GM21367 (cell line): ENCODE measurements at regions not wholly inside any gene's neighbourhood (a gene's known extent, or its start where the extent isn't known, plus 50 kb on each side); places are given as distances from the start of the nearest gene placed in this dataset.
"Not testable (repeated sequence)": the region's sequence is repeated elsewhere in the genome, so short reads cannot be mapped to it uniquely, and the experiment has no call there.

Source experiments
- ATAC-seq: cut with Tn5 transposase; IDR thresholded peaks from one replicate; pipeline ENCODE4 v1.9.1; 2021; ENCODE audit not compliant: unreplicated experiment

DNA sequence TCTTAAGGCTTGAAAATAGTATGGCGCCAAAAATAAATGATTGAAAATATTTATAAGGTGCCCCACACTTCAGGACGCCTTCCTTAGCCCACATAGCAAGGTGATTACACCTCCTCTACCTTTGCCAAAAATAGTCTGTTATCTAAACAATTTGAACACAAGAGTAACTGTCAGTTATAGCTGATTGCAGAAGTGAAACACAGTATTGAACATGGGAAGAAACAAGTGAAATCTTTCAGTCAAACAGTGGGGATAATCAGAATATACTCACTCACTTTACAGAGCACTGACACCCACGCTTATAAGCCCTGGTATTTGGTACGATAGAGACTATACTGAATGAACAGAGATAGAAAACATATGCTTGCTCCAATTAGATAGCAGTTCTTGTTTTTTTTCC lies 203.1 kb downstream of the RAB38 start:
- peak; percentile 77 for ATAC-seq

DNA sequence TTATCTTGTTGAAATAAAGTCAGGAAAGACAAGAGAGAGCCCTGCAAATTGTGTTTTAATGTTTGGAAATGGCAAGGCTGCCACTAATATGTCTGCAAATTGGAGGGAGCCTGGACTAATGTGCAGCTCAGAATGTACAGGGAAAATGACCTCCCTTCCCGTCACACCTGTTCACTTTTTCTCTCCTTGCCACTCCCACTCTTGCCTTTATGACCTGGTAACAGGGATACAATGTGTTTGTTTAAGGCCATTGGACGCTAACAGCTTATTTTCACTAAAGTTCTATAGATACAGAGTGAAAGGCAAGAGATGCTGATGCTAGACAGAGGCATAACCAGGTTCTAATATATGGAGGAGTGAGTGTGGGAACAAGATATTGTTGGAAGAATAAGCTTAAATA lies 203.9 kb downstream of the RAB38 start:
- ATAC-seq: no peak

DNA sequence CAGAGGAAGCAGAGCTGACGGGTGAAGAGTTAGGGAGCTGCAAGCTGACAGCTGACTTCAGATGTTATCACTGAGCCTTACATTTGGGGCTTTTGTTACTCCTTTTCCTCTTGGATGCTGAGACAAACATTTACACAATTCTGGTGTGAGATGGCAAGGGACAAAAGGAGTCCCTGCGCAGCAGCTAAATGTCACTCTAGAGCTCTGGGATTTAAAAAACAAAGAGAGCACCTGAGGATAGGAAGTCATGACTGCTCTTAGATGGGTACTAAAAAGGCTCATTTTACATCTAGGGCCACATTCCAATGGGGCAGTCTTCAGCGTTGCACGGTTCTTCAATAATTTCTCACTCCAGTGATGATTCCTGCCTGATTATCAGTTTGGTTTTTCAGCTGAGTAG lies 204.5 kb downstream of the RAB38 start:
- no peak for ATAC-seq

DNA sequence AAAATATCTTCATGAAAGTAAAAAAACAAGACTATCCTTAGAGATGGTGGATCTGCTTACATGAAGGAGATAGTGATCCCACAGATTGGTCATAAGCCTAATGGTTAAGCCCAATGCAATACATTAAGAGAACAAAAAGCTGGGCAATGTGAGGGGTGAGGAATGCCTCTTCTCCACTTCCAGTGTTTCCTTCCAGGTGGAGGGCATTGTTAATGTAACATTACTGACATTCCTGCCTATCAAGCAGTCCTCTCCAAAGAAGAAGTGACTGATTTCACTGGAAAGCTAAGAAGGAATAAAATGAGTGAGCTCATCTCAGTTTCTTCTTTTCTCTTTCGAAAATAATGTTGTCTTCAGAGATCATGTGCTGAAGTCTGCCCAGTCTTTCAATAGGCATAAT lies 207.8 kb downstream of the RAB38 start:
- ATAC-seq: no peak

DNA sequence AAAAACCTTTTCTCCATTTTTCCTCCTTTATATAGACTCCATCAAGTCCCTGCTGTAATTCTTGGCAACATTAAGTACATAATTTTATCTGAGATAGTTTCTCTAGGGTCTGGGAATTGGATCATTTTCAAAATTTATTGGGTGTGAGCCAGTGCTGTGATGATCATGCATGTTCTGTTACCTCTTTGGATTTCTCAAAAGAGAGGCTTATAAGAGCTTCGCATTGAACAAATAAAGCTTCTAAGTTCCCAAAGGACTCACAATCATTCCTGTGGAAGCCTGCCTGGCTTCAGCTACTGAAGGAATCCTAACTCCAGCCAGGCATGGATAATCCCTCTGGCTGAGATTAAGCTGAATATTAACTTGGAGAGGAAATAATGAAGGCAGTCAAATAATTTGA lies 208.5 kb downstream of the RAB38 start:
- no peak for ATAC-seq

DNA sequence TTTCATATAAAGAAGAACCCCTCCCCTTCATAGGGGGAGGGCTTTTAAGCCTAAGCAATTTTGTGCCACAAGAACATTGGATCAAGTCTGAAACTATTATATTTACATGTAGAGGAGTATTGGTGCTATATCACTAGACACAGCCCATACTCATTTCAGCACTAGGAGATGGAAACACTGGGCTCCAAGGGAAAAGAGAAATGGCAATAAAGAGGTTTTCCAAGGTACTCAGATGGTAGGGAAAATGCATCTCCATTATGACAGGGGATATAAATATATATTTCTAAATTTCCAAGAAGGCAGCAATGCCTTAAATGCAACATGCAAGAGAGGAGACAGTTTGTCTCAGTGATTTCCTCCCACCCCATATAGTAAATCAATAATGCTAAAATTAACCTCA lies 209.0 kb downstream of the RAB38 start:
- no peak for ATAC-seq

DNA sequence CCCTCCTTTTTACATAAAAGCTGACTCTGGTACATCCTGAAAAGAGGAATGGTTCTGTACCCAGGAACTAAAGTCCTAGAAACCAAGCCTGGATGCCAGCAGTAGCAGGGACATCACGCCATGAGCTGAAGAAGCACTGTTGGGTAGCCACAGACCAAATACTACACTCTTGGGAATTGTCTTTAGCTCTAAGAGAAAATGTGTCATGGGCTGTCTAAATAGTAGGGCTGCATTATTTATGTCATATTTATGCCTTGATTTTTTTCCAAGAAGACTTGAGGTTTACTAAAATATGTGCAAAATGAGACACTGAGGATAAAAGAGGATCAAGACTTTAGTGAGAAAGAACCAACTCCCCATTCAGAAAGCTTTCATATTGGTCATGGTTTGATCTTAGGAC lies 213.6 kb downstream of the RAB38 start:
- no peak for ATAC-seq

DNA sequence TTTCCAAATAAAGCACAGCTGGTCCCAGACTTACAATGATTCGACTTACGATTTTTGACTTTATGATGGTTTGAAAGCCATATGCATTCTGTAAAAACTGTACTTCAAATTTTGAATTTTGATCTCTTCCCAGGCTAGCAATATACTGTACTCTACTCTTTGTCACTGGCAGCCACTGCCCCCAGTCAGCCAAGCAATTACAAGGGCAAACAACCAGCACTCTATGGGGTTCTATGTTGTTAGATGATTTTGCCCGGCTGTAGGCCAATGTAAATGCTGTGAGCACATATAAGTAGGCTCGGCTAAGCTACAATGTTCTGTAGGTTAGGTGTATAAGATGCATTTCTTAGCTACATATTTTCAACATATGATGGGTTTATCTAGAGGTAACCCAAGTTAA lies 217.3 kb downstream of the RAB38 start:
- ATAC-seq: no peak

DNA sequence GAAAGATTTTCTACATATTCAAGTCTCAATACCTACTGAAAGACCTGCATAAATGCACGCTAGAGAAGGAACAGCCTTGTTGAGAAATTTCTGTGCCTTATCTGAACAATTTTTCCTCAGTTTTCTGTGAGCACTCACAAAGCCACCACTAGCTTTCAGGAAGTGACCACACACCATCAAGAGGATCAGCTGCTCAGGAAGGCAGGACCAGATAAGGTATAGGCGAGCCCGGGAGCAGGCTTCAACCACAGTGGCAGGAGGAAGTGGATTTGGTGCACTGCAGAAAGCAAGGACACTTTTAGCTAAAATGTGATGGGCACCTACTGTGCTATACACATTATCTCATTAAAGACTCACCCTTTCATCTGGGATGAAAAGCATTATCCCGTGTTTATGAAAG lies 220.8 kb downstream of the RAB38 start:
- ATAC-seq: no peak

DNA sequence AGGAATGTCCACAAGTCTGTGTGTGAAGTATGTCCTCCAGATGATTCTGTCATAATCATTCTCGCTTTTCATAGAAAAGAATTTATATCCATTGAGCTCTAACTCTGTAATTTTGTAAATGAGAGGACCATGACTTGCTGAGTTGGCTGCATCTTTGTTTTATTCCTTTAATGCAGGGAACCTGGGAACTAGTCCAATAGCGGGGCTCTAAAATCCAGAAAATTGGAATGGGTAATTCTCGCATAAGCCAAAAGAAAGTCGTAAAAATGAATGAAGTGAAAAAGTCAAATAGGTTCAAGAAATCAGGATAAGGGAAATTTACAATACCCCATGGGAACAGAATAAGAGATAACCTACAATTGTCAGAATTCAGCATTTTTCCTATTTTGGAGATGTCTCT lies 232.5 kb downstream of the RAB38 start:
- no peak for ATAC-seq

DNA sequence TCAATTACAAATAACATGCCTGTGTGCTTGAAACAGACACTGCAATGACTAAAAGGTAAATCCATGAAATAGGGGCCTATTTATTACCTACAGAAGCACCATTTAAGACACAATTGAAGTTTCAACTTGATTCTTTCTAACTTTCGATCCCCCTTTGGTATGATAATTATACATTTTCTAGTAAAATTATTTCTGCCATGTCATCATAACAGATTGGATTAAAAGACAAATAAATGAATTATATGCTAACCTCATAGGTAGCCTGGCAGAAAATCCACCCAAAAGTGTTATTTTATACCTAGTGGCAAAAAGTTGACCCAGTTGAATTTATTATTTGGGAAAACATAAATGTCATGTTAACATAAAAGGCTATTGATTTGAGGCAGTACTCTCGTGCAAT lies 241.1 kb downstream of the RAB38 start:
- ATAC-seq: no peak

DNA sequence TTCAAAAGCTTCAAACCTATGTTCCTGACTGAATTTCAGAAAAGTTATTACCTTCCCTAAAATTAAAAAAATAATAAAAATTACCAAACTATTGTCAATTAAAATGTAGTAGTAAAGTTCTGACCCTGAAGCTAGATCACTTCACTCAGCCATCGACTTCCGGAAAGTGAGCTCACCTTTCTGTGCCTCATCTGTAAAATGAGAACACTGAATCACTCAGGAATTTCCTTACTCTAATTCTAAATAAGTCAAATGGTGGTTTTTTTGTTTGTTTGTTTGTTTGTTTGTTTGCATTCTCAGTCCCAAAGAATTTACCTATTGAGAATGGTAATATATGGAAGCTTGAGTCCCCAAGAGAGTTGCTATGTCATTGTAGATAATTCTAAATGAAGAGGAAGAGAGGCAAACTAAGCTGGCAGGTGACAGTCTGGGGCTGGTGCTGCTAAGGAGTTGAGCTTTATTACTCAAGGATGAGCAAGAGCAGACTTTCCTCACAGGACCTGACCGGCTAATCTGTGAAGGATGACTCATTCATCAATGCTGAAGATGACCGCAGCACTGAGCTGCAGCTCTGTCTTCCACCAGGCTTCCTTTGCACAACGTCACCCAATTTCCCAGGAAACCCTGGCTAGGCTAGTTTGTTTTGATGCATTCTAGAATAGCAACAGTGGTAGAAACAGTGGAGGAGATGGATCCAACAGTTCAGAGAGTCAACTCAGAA lies 248.8 kb downstream of the RAB38 start:
- ATAC-seq: no peak

DNA sequence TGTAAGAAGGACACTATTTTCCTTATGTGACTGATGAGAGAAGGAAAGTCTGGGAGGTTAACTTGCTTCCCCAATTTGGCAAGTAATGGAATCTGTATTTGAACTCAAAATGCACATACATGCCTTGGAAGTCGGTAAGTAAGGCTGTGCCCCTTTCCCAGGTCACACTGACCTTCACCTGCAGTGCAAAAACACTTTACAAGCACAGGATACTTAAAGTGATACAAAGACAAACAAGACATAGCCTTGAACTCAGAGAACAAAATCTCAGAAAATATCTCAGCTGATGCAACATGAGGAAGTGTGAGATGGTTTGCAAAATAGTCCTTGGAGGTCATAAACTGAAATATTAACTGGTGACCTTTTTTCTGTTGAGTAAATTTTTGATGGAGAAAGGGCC lies 251.1 kb downstream of the RAB38 start:
- ATAC-seq: no peak

DNA sequence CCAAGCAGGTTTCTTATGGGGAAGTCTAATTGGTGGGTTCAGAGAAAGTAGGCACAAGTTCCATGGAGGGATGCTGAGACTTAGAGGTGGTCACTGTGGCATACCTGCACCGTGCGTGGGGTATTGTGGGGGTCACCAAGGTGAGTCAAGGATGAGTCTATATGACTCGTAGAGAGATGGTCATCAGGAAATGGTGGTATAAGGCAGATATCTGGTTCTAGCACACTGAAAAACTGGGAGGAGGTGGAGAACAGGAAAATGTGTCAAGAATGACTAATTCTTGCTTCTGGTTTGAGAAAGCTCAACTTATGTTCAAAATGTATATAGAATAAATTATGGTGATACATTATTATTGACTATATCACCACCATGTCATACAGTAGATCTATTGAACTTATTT lies 258.1 kb downstream of the RAB38 start:
- ATAC-seq: no peak

DNA sequence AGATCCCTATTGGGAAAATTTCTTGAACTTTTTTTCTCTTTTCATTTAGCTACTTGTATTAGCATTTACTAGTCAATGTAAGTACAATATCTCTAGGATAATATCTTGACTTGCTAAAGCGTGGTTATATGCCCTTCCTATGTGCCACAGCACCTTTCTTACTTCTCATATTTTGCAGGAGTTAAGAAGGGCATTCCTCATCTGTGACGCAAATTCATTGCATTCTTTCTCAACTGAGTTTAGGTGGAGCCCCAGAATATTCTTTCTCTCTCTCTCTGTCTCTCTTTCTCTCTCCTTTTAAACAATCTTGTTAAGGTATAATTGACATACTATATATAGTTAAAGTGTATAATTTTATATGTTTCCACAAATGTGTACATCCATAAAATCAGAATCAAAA lies 266.1 kb downstream of the RAB38 start:
- ATAC-seq: no peak

DNA sequence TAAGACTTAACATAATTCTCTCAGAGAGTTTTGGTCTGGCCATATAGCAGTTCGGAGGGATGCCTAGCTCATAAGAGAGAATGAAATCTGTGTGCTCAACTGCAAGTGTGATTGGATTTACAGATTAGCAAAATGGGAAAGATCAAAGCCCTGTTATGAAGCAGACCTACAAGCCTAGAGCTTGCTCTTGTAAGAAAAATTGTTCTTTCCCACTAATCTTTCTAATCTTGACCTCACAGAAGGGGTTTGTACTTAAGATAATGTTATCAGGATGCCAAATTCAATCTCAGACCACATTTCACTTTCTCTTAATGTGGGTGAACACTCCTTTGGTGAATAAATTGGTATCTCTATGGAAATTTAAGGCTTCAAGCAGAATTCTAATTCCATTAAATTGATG lies 267.2 kb downstream of the RAB38 start:
- ATAC-seq: no peak

DNA sequence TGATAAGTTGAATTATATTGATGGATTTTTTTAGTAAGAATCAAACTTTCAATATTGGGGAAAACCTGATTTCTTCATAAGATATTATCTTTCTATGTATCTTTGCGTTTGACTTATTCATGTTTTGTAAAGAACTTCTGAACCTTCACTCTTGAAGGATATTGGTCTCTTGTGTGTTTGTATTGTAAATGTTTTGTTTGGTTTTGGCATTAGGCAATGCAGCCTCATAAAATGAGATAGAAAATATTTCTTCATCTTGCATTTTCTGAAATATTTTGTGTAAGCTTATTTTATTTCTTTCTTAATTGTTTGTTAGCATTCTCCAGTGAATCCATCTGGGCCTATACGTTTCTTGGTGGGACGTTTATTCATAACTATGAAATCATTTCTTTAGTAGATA lies 271.9 kb downstream of the RAB38 start:
- no peak for ATAC-seq

DNA sequence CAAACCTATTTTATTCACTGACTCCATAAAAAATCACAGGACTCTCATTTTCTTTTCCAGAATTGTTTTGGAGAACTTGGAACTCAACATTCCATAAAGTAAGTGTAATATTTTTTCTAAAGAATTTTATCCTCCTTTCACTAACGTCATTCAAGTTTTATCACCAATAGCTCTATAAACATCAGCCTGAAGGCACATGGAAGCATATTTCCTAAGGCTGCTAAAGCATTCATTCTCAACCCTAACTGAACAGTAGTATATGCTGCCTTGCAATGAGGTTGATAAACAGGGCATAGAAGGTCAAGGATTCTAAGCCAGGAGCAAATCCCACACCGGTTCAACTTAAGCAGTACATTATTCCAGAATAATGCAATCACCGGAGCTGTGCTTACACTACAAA lies 273.9 kb downstream of the RAB38 start:
- no peak for ATAC-seq

DNA sequence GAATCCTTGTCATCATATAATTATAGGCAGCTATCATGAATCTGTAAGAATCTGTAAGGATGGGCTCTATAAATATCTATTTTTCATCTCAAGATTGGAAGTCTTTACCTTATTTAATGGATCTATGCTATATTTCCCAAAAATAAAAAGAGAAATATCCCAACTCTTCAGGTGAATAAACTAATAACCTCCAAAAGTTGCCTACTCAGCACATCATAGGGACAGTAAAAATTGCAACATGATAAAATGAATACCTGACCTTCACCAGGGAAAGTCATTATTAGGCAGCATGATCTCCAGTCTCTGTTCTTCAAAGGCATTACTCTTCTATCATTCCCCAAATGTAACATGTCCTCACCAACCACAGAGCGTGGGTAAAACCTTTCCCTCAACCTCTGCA lies 277.3 kb downstream of the RAB38 start:
- ATAC-seq: no peak

DNA sequence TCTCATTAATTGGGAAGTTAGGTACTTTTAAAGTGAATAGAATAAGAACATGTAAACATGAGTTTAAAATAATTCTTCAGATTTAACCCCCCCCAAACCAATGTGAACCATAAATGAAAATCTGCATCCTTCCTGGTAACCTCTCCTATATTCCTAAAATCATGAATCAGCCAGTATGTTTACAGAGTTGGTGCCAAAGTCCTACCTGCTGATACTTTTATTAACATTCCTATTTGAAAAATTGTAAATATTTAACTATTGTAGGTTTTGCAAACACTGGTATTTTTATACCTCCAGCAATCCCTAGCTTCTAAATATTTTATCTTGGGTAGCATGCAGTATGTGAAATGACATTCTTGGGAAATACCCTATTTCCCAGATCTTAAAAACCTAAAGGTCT lies 278.2 kb downstream of the RAB38 start:
- ATAC-seq: no peak

DNA sequence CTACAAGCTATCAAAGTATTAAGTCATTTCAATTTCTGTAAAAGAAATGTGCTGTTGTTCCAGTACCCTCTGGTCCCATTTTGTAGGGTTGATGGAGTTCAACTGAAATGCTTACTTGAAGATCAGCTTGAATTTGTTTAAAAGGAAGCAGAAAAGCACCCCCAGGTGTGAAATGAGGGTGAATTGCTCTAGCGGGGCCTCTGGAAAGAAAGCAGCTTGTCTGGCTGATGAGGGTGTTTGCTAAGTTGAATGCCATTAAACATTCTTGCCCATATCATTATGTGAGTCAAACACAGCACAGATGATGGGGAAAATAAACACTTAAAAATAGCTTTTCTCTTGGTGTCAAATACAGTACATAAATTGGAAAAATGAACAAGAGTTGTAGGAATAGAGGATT lies 280.3 kb downstream of the RAB38 start:
- ATAC-seq: no peak

DNA sequence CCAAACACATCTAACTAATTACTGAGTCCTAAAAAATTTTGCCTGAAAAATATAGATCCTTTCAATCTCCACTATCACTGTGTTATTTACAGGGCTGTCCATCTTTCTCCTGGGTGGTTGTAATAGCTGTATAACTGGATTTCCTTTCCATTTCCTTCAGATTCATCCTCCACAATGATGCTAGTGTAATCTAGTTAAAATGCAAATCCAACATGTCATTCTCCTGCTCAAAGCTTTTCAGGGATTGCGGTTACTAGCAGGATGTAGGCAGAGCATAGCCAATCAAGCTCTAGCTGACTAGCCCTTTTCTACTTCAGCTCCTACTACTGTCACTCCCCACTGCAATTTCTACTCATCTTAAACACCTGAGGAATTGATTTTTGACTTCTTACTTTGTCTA lies 283.0 kb downstream of the RAB38 start:
- ATAC-seq: no peak

DNA sequence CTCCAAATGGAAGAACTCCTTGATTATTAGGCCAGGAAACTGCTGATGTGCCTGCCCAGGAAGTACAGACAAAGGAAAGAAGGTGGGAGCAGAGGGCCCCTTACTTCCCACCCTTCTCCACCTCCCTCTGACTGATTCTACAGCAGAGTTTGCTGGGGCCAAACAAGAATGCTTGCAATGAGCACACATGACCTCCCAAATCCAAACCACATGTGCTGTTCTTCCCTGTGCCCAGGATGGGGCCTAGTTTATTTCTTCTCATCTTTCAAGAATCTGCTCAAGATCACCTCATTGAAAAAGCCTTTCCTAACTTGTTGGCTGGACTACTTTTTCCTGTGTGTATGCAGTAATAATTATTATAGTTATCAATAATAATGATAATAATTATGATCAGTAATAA lies 286.1 kb downstream of the RAB38 start:
- ATAC-seq: no peak

DNA sequence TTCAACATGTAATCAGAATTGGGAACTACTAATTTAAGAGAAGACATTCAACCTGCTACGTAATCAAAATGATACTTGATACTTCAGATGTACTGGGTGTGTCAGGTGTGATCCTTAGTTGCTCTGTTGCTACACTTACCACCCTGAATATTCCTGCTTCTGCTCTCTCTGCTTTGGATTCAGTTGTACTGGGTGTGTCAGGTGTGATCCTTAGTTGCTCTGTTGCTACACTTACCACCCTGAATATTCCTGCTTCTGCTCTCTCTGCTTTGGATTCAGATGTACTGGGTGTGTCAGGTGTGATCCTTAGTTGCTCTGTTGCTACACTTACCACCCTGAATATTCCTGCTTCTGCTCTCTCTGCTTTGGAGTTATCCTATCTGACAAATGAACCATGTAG lies 290.2 kb downstream of the RAB38 start:
- not testable (repeated sequence) for ATAC-seq
